ENCODE measurements at regions not wholly inside any gene's neighbourhood (a gene's known extent, or its start where the extent isn't known, plus 50 kb on each side); places are given as distances from the start of the nearest gene placed in this dataset.
"Not testable (repeated sequence)": the region's sequence is repeated elsewhere in the genome, so short reads cannot be mapped to it uniquely, and the experiment has no call there.

- no peak for DNase-seq
- no peaks in the 10 kb centered on the region for H3K36me3 Mint-ChIP-seq
- H3K9me3 ChIP-seq (ENCODE audit: low read length), result no peaks in the 10 kb centered on the region
- H3K4me3 ChIP-seq (ENCODE audit: low read length), result no peak overlapping the region
- peaks cover 11 to 25% (median 21%) of the 10 kb centered on the region in 5 donors for H3K9me3 Mint-ChIP-seq
- ChIA-PET POLR2A (no interaction called here), CTCF (no interaction called here)
- H3K27me3 ChIP-seq (ENCODE audit: insufficient read depth, low read length, poor library complexity, severe bottlenecking), result no peaks in the 10 kb centered on the region
- no peak overlapping the region for H3K27ac ChIP-seq (ENCODE audit: low read depth, low read length)
- no peaks in the 10 kb centered on the region for H3K4me1 Mint-ChIP-seq
- H3K27me3 Mint-ChIP-seq, result no peaks in the 10 kb centered on the region
- no peak overlapping the region for H3K4me3 Mint-ChIP-seq
- H3K36me3 ChIP-seq (ENCODE audit: insufficient read depth, low read length), result no peaks in the 10 kb centered on the region
- H3K4me1 ChIP-seq (ENCODE audit: insufficient read depth, low read length), result no peaks in the 10 kb centered on the region
- no peak overlapping the region for H3K27ac Mint-ChIP-seq
These were observed 543.1 kb upstream of the ADGRL3 start for GRCh38 chr4:60657041-60657440.

DNA sequence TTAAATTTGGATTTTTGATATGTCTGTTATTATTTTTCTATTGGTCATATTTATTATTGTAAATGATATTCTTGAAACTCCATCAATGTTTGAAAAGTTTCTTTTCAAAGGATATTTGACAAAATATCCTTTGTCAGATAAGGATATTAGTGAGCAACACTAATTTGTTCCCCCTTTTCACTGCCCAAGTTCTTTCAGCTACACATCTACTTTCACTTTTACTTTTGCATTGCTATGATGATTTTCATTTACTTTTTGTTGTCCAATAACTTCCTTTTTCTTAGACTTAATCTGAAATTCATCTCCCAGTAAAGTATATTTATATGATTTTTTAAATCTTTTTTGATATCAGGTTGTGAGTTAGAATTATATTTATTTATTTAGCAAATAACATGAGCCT, 542.3 kb upstream of the ADGRL3 start:
- H3K27ac ChIP-seq (ENCODE audit: low read depth, low read length), result no peak overlapping the region
- no peaks in the 10 kb centered on the region for H3K36me3 ChIP-seq (ENCODE audit: insufficient read depth, low read length)
- DNase-seq, result no peak
- H3K4me3 ChIP-seq (ENCODE audit: low read length), result no peak overlapping the region
- H3K4me1 ChIP-seq (ENCODE audit: insufficient read depth, low read length), result no peaks in the 10 kb centered on the region
- no peaks in the 10 kb centered on the region for H3K9me3 ChIP-seq (ENCODE audit: low read length)
- H3K4me1 Mint-ChIP-seq, result no peaks in the 10 kb centered on the region
- H3K27ac Mint-ChIP-seq, result no peak overlapping the region
- H3K36me3 Mint-ChIP-seq, result no peaks in the 10 kb centered on the region
- no peaks in the 10 kb centered on the region for H3K27me3 Mint-ChIP-seq
- ChIA-PET CTCF (no interaction called here), POLR2A (no interaction called here)
- H3K9me3 Mint-ChIP-seq, result peaks cover 11 to 25% (median 19%) of the 10 kb centered on the region in 5 donors
- no peaks in the 10 kb centered on the region for H3K27me3 ChIP-seq (ENCODE audit: insufficient read depth, low read length, poor library complexity, severe bottlenecking)
- H3K4me3 Mint-ChIP-seq, result no peak overlapping the region

GRCh38 chr4:60663769-60664168, 536.4 kb upstream of the ADGRL3 start:
- Mint-ChIP-seq H3K27me3 (no peaks in the 10 kb centered on the region), H3K4me3 (no peak overlapping the region), H3K36me3 (peaks cover 0 to 2% (median 0%) of the 10 kb centered on the region in 3 donors), H3K27ac (no peak overlapping the region), H3K4me1 (no peaks in the 10 kb centered on the region), H3K9me3 (peaks cover 4 to 29% (median 13%) of the 10 kb centered on the region in 5 donors)
- ChIA-PET CTCF (no interaction called here), POLR2A (no interaction called here)
- Histone ChIP-seq H3K4me3 (ENCODE audit: low read length) (no peak overlapping the region), H3K27me3 (ENCODE audit: insufficient read depth, low read length, poor library complexity, severe bottlenecking) (no peaks in the 10 kb centered on the region), H3K36me3 (ENCODE audit: insufficient read depth, low read length) (no peaks in the 10 kb centered on the region), H3K4me1 (ENCODE audit: insufficient read depth, low read length) (no peaks in the 10 kb centered on the region), H3K27ac (ENCODE audit: low read depth, low read length) (no peak overlapping the region), H3K9me3 (ENCODE audit: low read length) (no peaks in the 10 kb centered on the region)
- no peak for DNase-seq

- DNase-seq, result no peak
- H3K4me3 Mint-ChIP-seq, result no peak overlapping the region
- H3K36me3 ChIP-seq (ENCODE audit: insufficient read depth, low read length), result no peaks in the 10 kb centered on the region
- H3K27ac Mint-ChIP-seq, result no peak overlapping the region
- no peak overlapping the region for H3K27ac ChIP-seq (ENCODE audit: low read depth, low read length)
- no peaks in the 10 kb centered on the region for H3K4me1 Mint-ChIP-seq
- no peaks in the 10 kb centered on the region for H3K4me1 ChIP-seq (ENCODE audit: insufficient read depth, low read length)
- H3K27me3 ChIP-seq (ENCODE audit: insufficient read depth, low read length, poor library complexity, severe bottlenecking), result no peaks in the 10 kb centered on the region
- ChIA-PET POLR2A (no interaction called here), CTCF (no interaction called here)
- H3K36me3 Mint-ChIP-seq, result no peaks in the 10 kb centered on the region
- H3K27me3 Mint-ChIP-seq, result no peaks in the 10 kb centered on the region
- H3K9me3 Mint-ChIP-seq, result peaks cover 6 to 12% (median 8%) of the 10 kb centered on the region in 5 donors
- H3K4me3 ChIP-seq (ENCODE audit: low read length), result no peak overlapping the region
- H3K9me3 ChIP-seq (ENCODE audit: low read length), result no peaks in the 10 kb centered on the region
These were observed 517.2 kb upstream of the ADGRL3 start for GRCh38 chr4:60682901-60683300.

DNA sequence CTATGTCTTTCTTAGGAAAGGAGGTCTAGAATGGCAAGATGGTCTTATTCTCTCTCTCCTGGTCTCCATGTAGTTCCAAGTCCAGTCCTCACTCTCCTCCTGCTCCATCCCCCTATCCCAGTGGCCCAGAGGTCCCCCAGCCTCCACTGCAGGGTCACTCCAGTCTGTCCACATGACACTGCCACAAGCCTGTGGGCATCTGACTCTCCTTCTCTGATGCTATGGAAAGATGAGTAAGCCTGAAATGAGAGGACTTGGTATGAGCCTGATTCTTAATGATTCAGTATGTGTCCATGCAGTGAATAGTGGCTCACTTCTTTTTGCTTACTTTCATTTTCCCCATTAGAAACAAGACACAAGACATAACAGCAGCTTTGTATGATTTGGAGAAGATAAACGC, 516.8 kb upstream of the ADGRL3 start:
- Histone ChIP-seq H3K27ac (ENCODE audit: low read depth, low read length) (no peak overlapping the region), H3K4me3 (ENCODE audit: low read length) (no peak overlapping the region), H3K4me1 (ENCODE audit: insufficient read depth, low read length) (no peaks in the 10 kb centered on the region), H3K27me3 (ENCODE audit: insufficient read depth, low read length, poor library complexity, severe bottlenecking) (no peaks in the 10 kb centered on the region), H3K36me3 (ENCODE audit: insufficient read depth, low read length) (no peaks in the 10 kb centered on the region), H3K9me3 (ENCODE audit: low read length) (no peaks in the 10 kb centered on the region)
- Mint-ChIP-seq H3K27me3 (no peaks in the 10 kb centered on the region), H3K4me3 (no peak overlapping the region), H3K27ac (no peak overlapping the region), H3K9me3 (peaks cover 4 to 12% (median 8%) of the 10 kb centered on the region in 5 donors), H3K4me1 (no peaks in the 10 kb centered on the region), H3K36me3 (no peaks in the 10 kb centered on the region)
- ChIA-PET CTCF (no interaction called here), POLR2A (no interaction called here)
- DNase-seq, result no peak

GRCh38 chr4:60683973-60684372, 516.2 kb upstream of the ADGRL3 start:
- H3K4me1 Mint-ChIP-seq, result no peaks in the 10 kb centered on the region
- no peak overlapping the region for H3K4me3 ChIP-seq (ENCODE audit: low read length)
- H3K36me3 Mint-ChIP-seq, result no peaks in the 10 kb centered on the region
- no peak for DNase-seq
- H3K27me3 ChIP-seq (ENCODE audit: insufficient read depth, low read length, poor library complexity, severe bottlenecking), result no peaks in the 10 kb centered on the region
- no peaks in the 10 kb centered on the region for H3K4me1 ChIP-seq (ENCODE audit: insufficient read depth, low read length)
- peaks cover 4 to 12% (median 8%) of the 10 kb centered on the region in 5 donors for H3K9me3 Mint-ChIP-seq
- H3K9me3 ChIP-seq (ENCODE audit: low read length), result no peaks in the 10 kb centered on the region
- POLR2A ChIA-PET, result no interaction called here
- CTCF ChIA-PET, result no interaction called here
- H3K27ac ChIP-seq (ENCODE audit: low read depth, low read length), result no peak overlapping the region
- no peak overlapping the region for H3K4me3 Mint-ChIP-seq
- H3K36me3 ChIP-seq (ENCODE audit: insufficient read depth, low read length), result no peaks in the 10 kb centered on the region
- H3K27ac Mint-ChIP-seq, result no peak overlapping the region
- no peaks in the 10 kb centered on the region for H3K27me3 Mint-ChIP-seq

GRCh38 chr4:60696062-60696461, 504.1 kb upstream of the ADGRL3 start:
- H3K27me3 Mint-ChIP-seq; H3K4me1 Mint-ChIP-seq; POLR2A ChIA-PET; CTCF ChIA-PET; H3K36me3 Mint-ChIP-seq; H3K36me3 ChIP-seq (ENCODE audit: insufficient read depth, low read length); H3K4me3 Mint-ChIP-seq; H3K4me3 ChIP-seq (ENCODE audit: low read length); H3K4me1 ChIP-seq (ENCODE audit: insufficient read depth, low read length); H3K9me3 ChIP-seq (ENCODE audit: low read length); H3K27me3 ChIP-seq (ENCODE audit: insufficient read depth, low read length, poor library complexity, severe bottlenecking); H3K27ac Mint-ChIP-seq; H3K27ac ChIP-seq (ENCODE audit: low read depth, low read length); DNase-seq: not testable (repeated sequence)
- peaks cover 14 to 39% (median 22%) of the 10 kb centered on the region in 5 donors for H3K9me3 Mint-ChIP-seq

DNA sequence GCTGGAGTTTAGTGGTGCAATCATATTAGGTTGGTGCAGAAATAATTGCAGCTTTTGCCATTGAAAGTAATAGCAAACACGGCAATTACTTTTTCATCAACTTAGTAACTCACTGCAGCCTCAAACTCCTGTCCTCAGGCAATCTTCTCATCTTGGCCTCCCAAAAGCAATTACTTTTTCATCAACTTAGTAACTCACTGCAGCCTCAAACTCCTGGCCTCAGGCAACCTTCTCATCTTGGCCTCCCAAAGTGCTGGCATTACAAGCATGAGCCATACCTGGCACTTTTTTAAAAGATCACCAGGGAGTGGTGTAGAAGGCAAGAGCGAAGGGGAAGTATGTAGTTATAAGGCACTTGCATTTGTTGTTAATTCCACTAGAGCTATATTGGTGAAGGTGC, 491.1 kb upstream of the ADGRL3 start:
- Mint-ChIP-seq H3K4me3 (no peak overlapping the region), H3K27ac (no peak overlapping the region), H3K36me3 (no peaks in the 10 kb centered on the region), H3K27me3 (no peaks in the 10 kb centered on the region), H3K9me3 (peaks cover 8 to 25% (median 16%) of the 10 kb centered on the region in 5 donors), H3K4me1 (no peaks in the 10 kb centered on the region)
- ChIA-PET CTCF (no interaction called here), POLR2A (no interaction called here)
- Histone ChIP-seq H3K27ac (ENCODE audit: low read depth, low read length) (no peak overlapping the region), H3K4me3 (ENCODE audit: low read length) (no peak overlapping the region), H3K27me3 (ENCODE audit: insufficient read depth, low read length, poor library complexity, severe bottlenecking) (no peaks in the 10 kb centered on the region), H3K36me3 (ENCODE audit: insufficient read depth, low read length) (no peaks in the 10 kb centered on the region), H3K4me1 (ENCODE audit: insufficient read depth, low read length) (no peaks in the 10 kb centered on the region), H3K9me3 (ENCODE audit: low read length) (no peaks in the 10 kb centered on the region)
- DNase-seq, result no peak

- H3K36me3 Mint-ChIP-seq, result no peaks in the 10 kb centered on the region
- Histone ChIP-seq H3K4me3 (ENCODE audit: low read length) (no peak overlapping the region), H3K4me1 (ENCODE audit: insufficient read depth, low read length) (no peaks in the 10 kb centered on the region), H3K36me3 (ENCODE audit: insufficient read depth, low read length) (no peaks in the 10 kb centered on the region), H3K27ac (ENCODE audit: low read depth, low read length) (no peak overlapping the region), H3K9me3 (ENCODE audit: low read length) (no peaks in the 10 kb centered on the region), H3K27me3 (ENCODE audit: insufficient read depth, low read length, poor library complexity, severe bottlenecking) (no peaks in the 10 kb centered on the region)
- DNase-seq, result no peak
- H3K4me1 Mint-ChIP-seq, result no peaks in the 10 kb centered on the region
- H3K27ac Mint-ChIP-seq, result no peak overlapping the region
- ChIA-PET POLR2A (no interaction called here), CTCF (no interaction called here)
- peaks cover 2 to 31% (median 16%) of the 10 kb centered on the region in 5 donors for H3K9me3 Mint-ChIP-seq
- H3K4me3 Mint-ChIP-seq, result no peak overlapping the region
- H3K27me3 Mint-ChIP-seq, result no peaks in the 10 kb centered on the region
These were observed 481.3 kb upstream of the ADGRL3 start for GRCh38 chr4:60718874-60719273.

Data from CD8-positive, alpha-beta memory T cell (primary cell).